Mammary epithelial cell (primary cell): ENCODE measurements at regions not wholly inside any gene's neighbourhood (a gene's known extent, or its start where the extent isn't known, plus 50 kb on each side); places are given as distances from the start of the nearest gene placed in this dataset.

Experiments
- EZH2 ChIP-seq: IDR thresholded peaks from 2 replicates; pipeline ENCODE4 v1.6.1; 2012; ENCODE audit warnings: low read length, inconsistent platforms, borderline replicate concordance
- TF ChIP-seq, protein P1 (sequence below), 2 donors: IDR thresholded peaks in 1 of 2; conservative IDR thresholded peaks in 1 of 2; 2 replicates each; pipeline ENCODE4 v1.5.1; 2011 to 2012; ENCODE audit warnings: inconsistent platforms in 2 of 2, low read length in 2 of 2, mild to moderate bottlenecking in 2 of 2, control low read depth in 1 of 2, low read depth in 1 of 2; ENCODE audit not compliant: insufficient read depth in 1 of 2; ENCODE audit errors: extremely low read depth in 1 of 2

DNA sequence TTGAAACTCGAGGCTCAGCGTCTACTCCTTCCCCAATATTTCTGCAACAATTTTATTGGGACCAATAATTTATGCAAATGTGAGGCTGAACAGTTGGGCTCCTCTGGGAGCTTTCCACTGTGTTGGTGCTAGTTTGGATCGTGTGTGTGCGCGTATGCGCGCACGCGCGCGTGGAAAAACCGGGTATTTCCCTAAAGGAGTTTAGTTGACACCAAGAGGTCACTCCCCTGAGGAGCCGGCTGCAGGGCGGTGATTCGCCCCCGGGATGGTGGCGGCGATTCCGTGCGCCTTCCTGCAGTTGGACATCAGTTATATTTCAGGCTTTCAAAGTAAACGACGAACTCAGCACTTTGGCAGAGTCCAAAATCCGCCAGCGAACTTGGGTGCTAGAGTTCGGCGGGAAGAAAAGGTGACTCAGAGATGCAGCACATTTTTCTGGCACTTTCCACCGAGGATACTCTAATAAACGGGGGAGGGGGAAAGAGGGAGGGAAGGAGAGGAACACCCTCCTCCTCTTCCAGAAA is 186.5 kb upstream of the FANCL start:
- TF ChIP-seq, protein P1, sequence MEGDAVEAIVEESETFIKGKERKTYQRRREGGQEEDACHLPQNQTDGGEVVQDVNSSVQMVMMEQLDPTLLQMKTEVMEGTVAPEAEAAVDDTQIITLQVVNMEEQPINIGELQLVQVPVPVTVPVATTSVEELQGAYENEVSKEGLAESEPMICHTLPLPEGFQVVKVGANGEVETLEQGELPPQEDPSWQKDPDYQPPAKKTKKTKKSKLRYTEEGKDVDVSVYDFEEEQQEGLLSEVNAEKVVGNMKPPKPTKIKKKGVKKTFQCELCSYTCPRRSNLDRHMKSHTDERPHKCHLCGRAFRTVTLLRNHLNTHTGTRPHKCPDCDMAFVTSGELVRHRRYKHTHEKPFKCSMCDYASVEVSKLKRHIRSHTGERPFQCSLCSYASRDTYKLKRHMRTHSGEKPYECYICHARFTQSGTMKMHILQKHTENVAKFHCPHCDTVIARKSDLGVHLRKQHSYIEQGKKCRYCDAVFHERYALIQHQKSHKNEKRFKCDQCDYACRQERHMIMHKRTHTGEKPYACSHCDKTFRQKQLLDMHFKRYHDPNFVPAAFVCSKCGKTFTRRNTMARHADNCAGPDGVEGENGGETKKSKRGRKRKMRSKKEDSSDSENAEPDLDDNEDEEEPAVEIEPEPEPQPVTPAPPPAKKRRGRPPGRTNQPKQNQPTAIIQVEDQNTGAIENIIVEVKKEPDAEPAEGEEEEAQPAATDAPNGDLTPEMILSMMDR (conservative IDR thresholded peaks at IDR 0.05 in 1 of 2, IDR thresholded peaks at IDR 0.05 in 1 of 2; ENCODE audit: extremely low read depth in 1 of 2, insufficient read depth in 1 of 2, low read depth in 1 of 2, low read length in 2 of 2) = no peak
- TF ChIP-seq EZH2 = no peak
